Stimulated activated CD8-positive, alpha-beta memory T cell treated with anti-CD3 and anti-CD28 coated beads, Interleukin-2, amount 100 ng/mL, for 48 hours (primary cell): ENCODE measurements at regions not wholly inside any gene's neighbourhood (a gene's known extent, or its start where the extent isn't known, plus 50 kb on each side); places are given as distances from the start of the nearest gene placed in this dataset.
"Not testable (repeated sequence)": the region's sequence is repeated elsewhere in the genome, so short reads cannot be mapped to it uniquely, and the experiment has no call there.

ENCODE experiments used
- DNase-seq, 2 donors: peaks; one replicate each; pipeline ENCODE4 v3.0.0-alpha.2; 2020; ENCODE audit warnings: low read depth in 2 of 2

- DNase-seq: no peak
These were observed 55.3 kb upstream of the SLCO6A1 start for GRCh38 chr5:102554082-102554481.

- no peak for DNase-seq
These were observed 55.9 kb upstream of the SLCO6A1 start for GRCh38 chr5:102554728-102555127.

- no peak for DNase-seq
These were observed 63.3 kb upstream of the SLCO6A1 start for GRCh38 chr5:102561894-102562760.

GRCh38 chr5:102570747-102571146, 71.9 kb upstream of the SLCO6A1 start:
- no peak for DNase-seq

GRCh38 chr5:102578362-102578761, 79.6 kb upstream of the SLCO6A1 start:
- no peak for DNase-seq

GRCh38 chr5:102579379-102579778, 80.6 kb upstream of the SLCO6A1 start:
- no peak for DNase-seq

GRCh38 chr5:102581011-102581410, 82.2 kb upstream of the SLCO6A1 start:
- no peak for DNase-seq

- no peak for DNase-seq
These were observed 83.9 kb upstream of the SLCO6A1 start for GRCh38 chr5:102582696-102583095.

- DNase-seq: no peak
These were observed 84.7 kb upstream of the SLCO6A1 start for GRCh38 chr5:102583276-102584124.

- no peak for DNase-seq
These were observed 90.9 kb upstream of the SLCO6A1 start for GRCh38 chr5:102589661-102590060.

GRCh38 chr5:102590467-102590866, 91.7 kb upstream of the SLCO6A1 start:
- no peak for DNase-seq

- no peak for DNase-seq
These were observed 92.8 kb upstream of the SLCO6A1 start for GRCh38 chr5:102591650-102592049.

- not testable (repeated sequence) for DNase-seq
These were observed 93.8 kb upstream of the SLCO6A1 start for GRCh38 chr5:102592586-102592985.

- DNase-seq: no peak
These were observed 95.4 kb upstream of the SLCO6A1 start for GRCh38 chr5:102594192-102594591.

GRCh38 chr5:102595332-102595731, 96.5 kb upstream of the SLCO6A1 start:
- DNase-seq: no peak

GRCh38 chr5:102596113-102596512, 97.3 kb upstream of the SLCO6A1 start:
- DNase-seq: no peak

GRCh38 chr5:102596951-102597350, 98.2 kb upstream of the SLCO6A1 start:
- DNase-seq: no peak

- DNase-seq: no peak
These were observed 100.5 kb upstream of the SLCO6A1 start for GRCh38 chr5:102599289-102599688.

GRCh38 chr5:102600964-102601363, 102.2 kb upstream of the SLCO6A1 start:
- no peak for DNase-seq

- no peak for DNase-seq
These were observed 104.9 kb upstream of the SLCO6A1 start for GRCh38 chr5:102603670-102604069.

- DNase-seq: no peak
These were observed 109.6 kb upstream of the SLCO6A1 start for GRCh38 chr5:102608414-102608813.

GRCh38 chr5:102611312-102611711, 112.5 kb upstream of the SLCO6A1 start:
- no peak for DNase-seq

- DNase-seq: no peak
These were observed 114.9 kb upstream of the SLCO6A1 start for GRCh38 chr5:102613661-102614060.
